ENCODE measurements at regions not wholly inside any gene's neighbourhood (a gene's known extent, or its start where the extent isn't known, plus 50 kb on each side); places are given as distances from the start of the nearest gene placed in this dataset.

GRCh38 chr5:123753180-123753936 is 241.4 kb downstream of the CSNK1G3 start:
- DNase-seq = no peak

- peak in 3 of 56 donors; percentile 2 to 46 (median 22) for DNase-seq
These were observed 240.7 kb downstream of the CSNK1G3 start for GRCh38 chr5:123752552-123753179.

GRCh38 chr5:123751670-123752069 is 239.7 kb downstream of the CSNK1G3 start:
- DNase-seq = no peak

- no peak for DNase-seq
These were observed 236.3 kb downstream of the CSNK1G3 start for GRCh38 chr5:123748239-123748638.

GRCh38 chr5:123746683-123747360 is 234.8 kb downstream of the CSNK1G3 start:
- DNase-seq = no peak

GRCh38 chr5:123743990-123744583 is 232.1 kb downstream of the CSNK1G3 start:
- no peak for DNase-seq

- no peak for DNase-seq
These were observed 223.4 kb downstream of the CSNK1G3 start for GRCh38 chr5:123735384-123735783.

- DNase-seq = no peak
These were observed 220.3 kb downstream of the CSNK1G3 start for GRCh38 chr5:123732257-123732656.

- DNase-seq = no peak
These were observed 210.5 kb downstream of the CSNK1G3 start for GRCh38 chr5:123722451-123722850.

GRCh38 chr5:123721675-123722276 is 209.8 kb downstream of the CSNK1G3 start:
- no peak for DNase-seq

GRCh38 chr5:123720955-123721354 is 209.0 kb downstream of the CSNK1G3 start:
- no peak for DNase-seq

- no peak for DNase-seq
These were observed 208.4 kb downstream of the CSNK1G3 start for GRCh38 chr5:123720339-123720738.

GRCh38 chr5:123719004-123719403 is 207.0 kb downstream of the CSNK1G3 start:
- DNase-seq = no peak

GRCh38 chr5:123718238-123718637 is 206.3 kb downstream of the CSNK1G3 start:
- no peak for DNase-seq

GRCh38 chr5:123717139-123717538 is 205.2 kb downstream of the CSNK1G3 start:
- DNase-seq = no peak

- no peak for DNase-seq
These were observed 198.1 kb downstream of the CSNK1G3 start for GRCh38 chr5:123710031-123710430.

GRCh38 chr5:123709422-123709821 is 197.4 kb downstream of the CSNK1G3 start:
- no peak for DNase-seq

- no peak for DNase-seq
These were observed 196.3 kb downstream of the CSNK1G3 start for GRCh38 chr5:123708074-123708806.

GRCh38 chr5:123706531-123706930 is 194.6 kb downstream of the CSNK1G3 start:
- no peak for DNase-seq

- no peak for DNase-seq
These were observed 193.8 kb downstream of the CSNK1G3 start for GRCh38 chr5:123705741-123706140.
